Activated B cell treated with CpG ODN at 0.5 μM for 24 hours (primary cell): ENCODE measurements at regions not wholly inside any gene's neighbourhood (a gene's known extent, or its start where the extent isn't known, plus 50 kb on each side); places are given as distances from the start of the nearest gene placed in this dataset.

Experiments
- ATAC-seq: fragments of 200-7000 bp; cut with Tn5 transposase; one replicate; pipeline ENCODE4 v1.10.0; 2021; ENCODE audit warnings: low read depth, mild to moderate bottlenecking, moderate library complexity
- CTCF ChIA-PET: fragments of 350-600 bp; sonication (Branson Sonifier 250); formaldehyde crosslinking; loops from one replicate; lab custom pipeline; 2021; ENCODE audit warnings: antibody characterized with exemption; lab: Charles Lee
- POLR2A ChIA-PET: fragments of 350-600 bp; sonication (Branson Sonifier 250); formaldehyde crosslinking; loops from one replicate; lab custom pipeline; 2021; ENCODE audit warnings: antibody characterized with exemption; lab: Charles Lee
- DNase-seq: peaks from one replicate; pipeline ENCODE4 v3.0.0; 2022
- H3K27ac Mint-ChIP-seq: one replicate; pipeline ENCODE4 v1.8.0; 2020; ENCODE audit warnings: mixed read lengths
- H3K27me3 Mint-ChIP-seq: one replicate; pipeline ENCODE4 v1.8.0; 2021; ENCODE audit warnings: mixed read lengths
- H3K36me3 Mint-ChIP-seq: one replicate; pipeline ENCODE4 v1.8.0; 2021; ENCODE audit warnings: low read depth, mixed read lengths
- H3K4me1 Mint-ChIP-seq: one replicate; pipeline ENCODE4 v1.8.0; 2021; ENCODE audit warnings: mixed read lengths
- H3K4me3 Mint-ChIP-seq: one replicate; pipeline ENCODE4 v1.8.0; 2020; ENCODE audit warnings: mild to moderate bottlenecking, mixed read lengths
- H3K9me3 Mint-ChIP-seq: one replicate; pipeline ENCODE4 v1.8.0; 2020; ENCODE audit warnings: mixed read lengths
- CTCF ChIP-seq: fragments of 200-600 bp; IDR thresholded peaks from one replicate; pipeline ENCODE4 v1.8.0; 2022; ENCODE audit warnings: antibody characterized with exemption, mild to moderate bottlenecking
- intact Hi-C: fragments of 100-400 bp; cut with micrococcal nuclease; formaldehyde crosslinking; loops from one replicate; pipeline ENCODE4 v1.15.1; 2024

- no peak for DNase-seq
- CTCF ChIA-PET, result no interaction called here
- H3K9me3 Mint-ChIP-seq, result no peaks in the 10 kb centered on the region
- no peak overlapping the region for H3K27ac Mint-ChIP-seq
- H3K4me3 Mint-ChIP-seq, result no peak overlapping the region
- peaks cover 23% of the 10 kb centered on the region for H3K27me3 Mint-ChIP-seq
- TF ChIP-seq CTCF, result no peak
- POLR2A ChIA-PET, result no interaction called here
- ATAC-seq, result no peak
- intact Hi-C loops, result no loop called here
- H3K36me3 Mint-ChIP-seq, result no peaks in the 10 kb centered on the region
- peaks cover 4% of the 10 kb centered on the region for H3K4me1 Mint-ChIP-seq
Measured at GRCh38 chr20:62545901-62546525, 70.2 kb upstream of the GATA5 start.

GRCh38 chr20:62546606-62547005 is 70.8 kb upstream of the GATA5 start:
- Mint-ChIP-seq H3K36me3 (no peaks in the 10 kb centered on the region), H3K27ac (no peak overlapping the region), H3K27me3 (peaks cover 24% of the 10 kb centered on the region), H3K9me3 (no peaks in the 10 kb centered on the region), H3K4me3 (no peak overlapping the region), H3K4me1 (peaks cover 5% of the 10 kb centered on the region)
- ChIA-PET POLR2A (no interaction called here), CTCF (no interaction called here)
- intact Hi-C loops, result no loop called here
- no peak for ATAC-seq
- TF ChIP-seq CTCF, result no peak
- no peak for DNase-seq

- no peak for DNase-seq
- TF ChIP-seq CTCF, result no peak
- POLR2A ChIA-PET, result no interaction called here
- Mint-ChIP-seq H3K27me3 (peaks cover 27% of the 10 kb centered on the region), H3K27ac (no peak overlapping the region), H3K9me3 (no peaks in the 10 kb centered on the region), H3K36me3 (no peaks in the 10 kb centered on the region), H3K4me1 (peaks cover 9% of the 10 kb centered on the region), H3K4me3 (no peak overlapping the region)
- no peak for ATAC-seq
- CTCF ChIA-PET, result no interaction called here
- intact Hi-C loops, result no loop called here
Measured at GRCh38 chr20:62547364-62547763, 71.6 kb upstream of the GATA5 start.

GRCh38 chr20:62548471-62548870 is 72.7 kb upstream of the GATA5 start:
- Mint-ChIP-seq H3K4me1 (peaks cover 9% of the 10 kb centered on the region), H3K4me3 (no peak overlapping the region), H3K27me3 (peaks cover 31% of the 10 kb centered on the region), H3K36me3 (no peaks in the 10 kb centered on the region), H3K27ac (no peak overlapping the region), H3K9me3 (no peaks in the 10 kb centered on the region)
- intact Hi-C loops, result no loop called here
- ATAC-seq (no peak), DNase-seq (no peak)
- ChIA-PET CTCF (no interaction called here), POLR2A (no interaction called here)
- no peak for TF ChIP-seq CTCF

- intact Hi-C loops, result no loop called here
- no peaks in the 10 kb centered on the region for H3K9me3 Mint-ChIP-seq
- POLR2A ChIA-PET, result interaction anchor here (0.6 kb wide), 1 partner anchor 40 kb away, joined by 3 read pairs; no protein-coding TSS in a partner anchor
Measured at GRCh38 chr20:62549029-62549428, 73.2 kb upstream of the GATA5 start.

More at GRCh38 chr20:62549029-62549428, 73.2 kb upstream of the GATA5 start:
- H3K4me3 Mint-ChIP-seq, result no peak overlapping the region
- H3K27ac Mint-ChIP-seq, result no peak overlapping the region
- H3K27me3 Mint-ChIP-seq, result peaks cover 33% of the 10 kb centered on the region
- CTCF ChIA-PET, result no interaction called here
- no peak for TF ChIP-seq CTCF
- peaks cover 9% of the 10 kb centered on the region for H3K4me1 Mint-ChIP-seq
- DNase-seq (no peak), ATAC-seq (no peak)
- H3K36me3 Mint-ChIP-seq, result no peaks in the 10 kb centered on the region
